ENCODE measurements at regions not wholly inside any gene's neighbourhood (a gene's known extent, or its start where the extent isn't known, plus 50 kb on each side); places are given as distances from the start of the nearest gene placed in this dataset.

GRCh38 chr4:83753260-83753659 is 217.4 kb downstream of the GPAT3 start:
- H4K5ac ChIP-seq (ENCODE audit: insufficient read length, low read depth, low read length): no peak overlapping the region
- no peak overlapping the region for H3K4me3 Mint-ChIP-seq
- H2AFZ ChIP-seq (ENCODE audit: low read length): no peak overlapping the region

More at GRCh38 chr4:83753260-83753659, 217.4 kb downstream of the GPAT3 start:
- no peaks in the 10 kb centered on the region for H3K27me3 ChIP-seq (ENCODE audit: insufficient read depth, low read length)
- no peaks in the 10 kb centered on the region for H3K79me2 ChIP-seq (ENCODE audit: insufficient read depth, low read length)
- no peak overlapping the region for H3K4me2 ChIP-seq (ENCODE audit: insufficient read depth, insufficient read length, low read length)
- no peaks in the 10 kb centered on the region for H3K4me1 ChIP-seq (ENCODE audit: insufficient read depth, low read length)
- TF ChIP-seq CTCF (conservative IDR thresholded peaks at IDR 0.05): peak; percentile 63
- H3K27me3 Mint-ChIP-seq (ENCODE audit: low read depth): peaks cover 4% of the 10 kb centered on the region
- no peak overlapping the region for H3K23ac ChIP-seq (ENCODE audit: insufficient read length, low read depth, low read length)
- no CpG with 5 or more reads among the region's 2 CpGs for WGBS (ENCODE audit: extremely low coverage, insufficient read length, low lambda C conversion rate)
- H3K23me2 ChIP-seq (ENCODE audit: insufficient read length, low read depth, low read length, poor library complexity, severe bottlenecking): no peaks in the 10 kb centered on the region
- H2AK5ac ChIP-seq (ENCODE audit: insufficient read length, low read length): no peak overlapping the region
- H2BK15ac ChIP-seq (ENCODE audit: low read depth, low read length): no peak overlapping the region
- no peak overlapping the region for H3K14ac ChIP-seq (ENCODE audit: insufficient read depth, low read length)
- no peak overlapping the region for H4K91ac ChIP-seq (ENCODE audit: insufficient read length, low read depth, low read length)
- H3K36me3 Mint-ChIP-seq (ENCODE audit: insufficient read depth in 1 of 3, low read depth in 3 of 3): no peaks in the 10 kb centered on the region
- no peak overlapping the region for H3K27ac ChIP-seq (ENCODE audit: insufficient read length, low read depth, low read length)
- H4K20me1 ChIP-seq (ENCODE audit: control insufficient read depth, insufficient read depth, insufficient read length): no peaks in the 10 kb centered on the region
- H3K9me3 ChIP-seq (ENCODE audit: control insufficient read depth, low read depth, low read length): no peaks in the 10 kb centered on the region
- H3K18ac ChIP-seq (ENCODE audit: insufficient read length, low read depth, low read length): no peak overlapping the region
- H3K9me3 Mint-ChIP-seq: no peaks in the 10 kb centered on the region
- H3K56ac ChIP-seq (ENCODE audit: insufficient read length, low read depth, low read length): no peak overlapping the region
- H4K8ac ChIP-seq (replicated peaks; ENCODE audit: insufficient read length, low read depth, low read length): no peak overlapping the region
- H3K4ac ChIP-seq (ENCODE audit: low read depth, low read length): no peak overlapping the region
- H2BK120ac ChIP-seq (ENCODE audit: low read depth, low read length, poor library complexity, severe bottlenecking): no peak overlapping the region
- H3T11ph ChIP-seq (ENCODE audit: low read length): no peak overlapping the region
- no peak for DNase-seq
- peaks cover 3% of the 10 kb centered on the region in 2 experiments for H3K4me1 Mint-ChIP-seq
- H2BK12ac ChIP-seq (ENCODE audit: insufficient read length, low read depth, low read length): no peak overlapping the region
- no peak overlapping the region for H2BK20ac ChIP-seq (ENCODE audit: low read depth, low read length, poor library complexity, severe bottlenecking)
- no peak overlapping the region for H3K9ac ChIP-seq (ENCODE audit: extremely low read depth, insufficient read length, low read length)
- no peak overlapping the region for H3K27ac Mint-ChIP-seq
- H2BK5ac ChIP-seq (ENCODE audit: insufficient read length, low read length): no peak overlapping the region
- H3K79me1 ChIP-seq (ENCODE audit: insufficient read depth, low read depth, low read length, poor library complexity, severe bottlenecking): no peaks in the 10 kb centered on the region
